Left ventricle myocardium superior (tissue), 1 donor: ENCODE measurements at regions not wholly inside any gene's neighbourhood (a gene's known extent, or its start where the extent isn't known, plus 50 kb on each side); places are given as distances from the start of the nearest gene placed in this dataset.
"Not testable (repeated sequence)": the region's sequence is repeated elsewhere in the genome, so short reads cannot be mapped to it uniquely, and the experiment has no call there.

Experiments used
- ATAC-seq: fragments of 200-7000 bp; cut with Tn5 transposase; one replicate; pipeline ENCODE4 v1.9.1; 2020; ENCODE audit warnings: mild to moderate bottlenecking, moderate library complexity
- DNase-seq: peaks from one replicate; pipeline ENCODE4 v3.0.0-alpha.2; 2020
- intact Hi-C: fragments of 100-400 bp; cut with micrococcal nuclease; formaldehyde crosslinking; loops from one replicate; pipeline ENCODE4 v1.11.0; 2022
- donor health status: DM: no; HTN: yes; CAD: no; lungs with severe emphysema.

- intact Hi-C loops = no loop called here
- DNase-seq = peak; percentile 39
- peak; percentile 20 for ATAC-seq
Observed at GRCh38 chr15:99454107-99454809, 111.5 kb upstream of the MEF2A start.

- intact Hi-C loops = no loop called here
- ATAC-seq (peak; percentile 92), DNase-seq (peak; percentile 93)
Observed at GRCh38 chr15:99454941-99455788, 110.6 kb upstream of the MEF2A start.

GRCh38 chr15:99455789-99456160 is 110.0 kb upstream of the MEF2A start:
- intact Hi-C loops = no loop called here
- DNase-seq (no peak), ATAC-seq (no peak)

GRCh38 chr15:99464137-99464536 is 101.6 kb upstream of the MEF2A start:
- DNase-seq = no peak
- ATAC-seq = no peak
- intact Hi-C loops = no loop called here

GRCh38 chr15:99466701-99467337 is 99.0 kb upstream of the MEF2A start:
- intact Hi-C loops = no loop called here
- ATAC-seq (peak; percentile 21), DNase-seq (no peak)

- ATAC-seq (no peak), DNase-seq (no peak)
- intact Hi-C loops = no loop called here
Observed at GRCh38 chr15:99467338-99467720, 98.5 kb upstream of the MEF2A start.

- ATAC-seq (no peak), DNase-seq (no peak)
- intact Hi-C loops = no loop called here
Observed at GRCh38 chr15:99467853-99468464, 97.8 kb upstream of the MEF2A start.

GRCh38 chr15:99470204-99470603 is 95.6 kb upstream of the MEF2A start:
- intact Hi-C loops = loop anchor here (10.0 kb wide), 1 partner anchor 105 kb away; no protein-coding TSS in a partner anchor
- not testable (repeated sequence) for DNase-seq, ATAC-seq

GRCh38 chr15:99472416-99473145 is 93.2 kb upstream of the MEF2A start:
- DNase-seq (no peak), ATAC-seq (no peak)
- intact Hi-C loops = loop anchor here (10.0 kb wide), 1 partner anchor 102 kb away; no protein-coding TSS in a partner anchor

- intact Hi-C loops = loop anchor here (10.0 kb wide), 1 partner anchor 101 kb away; no protein-coding TSS in a partner anchor
- DNase-seq = peak; percentile 82
- ATAC-seq = peak; percentile 84
Observed at GRCh38 chr15:99473981-99474906, 91.5 kb upstream of the MEF2A start.

GRCh38 chr15:99474909-99475753 is 90.7 kb upstream of the MEF2A start:
- DNase-seq (peak; percentile 82), ATAC-seq (peak; percentile 55)
- intact Hi-C loops = loop anchor here (10.0 kb wide), 1 partner anchor 100 kb away; no protein-coding TSS in a partner anchor

GRCh38 chr15:99475754-99476412 is 89.9 kb upstream of the MEF2A start:
- intact Hi-C loops = loop anchor here (10.0 kb wide), 1 partner anchor 99 kb away; no protein-coding TSS in a partner anchor
- ATAC-seq = no peak

GRCh38 chr15:99476413-99477222 is 89.2 kb upstream of the MEF2A start:
- DNase-seq (peak; percentile 64), ATAC-seq (peak; percentile 24)

More at GRCh38 chr15:99475754-99476412, 89.9 kb upstream of the MEF2A start:
- no peak for DNase-seq

GRCh38 chr15:99477791-99478471 is 87.9 kb upstream of the MEF2A start:
- ATAC-seq (no peak), DNase-seq (peak; percentile 59)
- intact Hi-C loops = loop anchor here (10.0 kb wide), 1 partner anchor 97 kb away; no protein-coding TSS in a partner anchor

More at GRCh38 chr15:99476413-99477222, 89.2 kb upstream of the MEF2A start:
- intact Hi-C loops = loop anchor here (10.0 kb wide), 1 partner anchor 98 kb away; no protein-coding TSS in a partner anchor

GRCh38 chr15:99478977-99479376 is 86.8 kb upstream of the MEF2A start:
- DNase-seq (no peak), ATAC-seq (no peak)
- intact Hi-C loops = loop anchor here (10.0 kb wide), 1 partner anchor 96 kb away; no protein-coding TSS in a partner anchor
